Smooth muscle cell (in vitro differentiated cells): ENCODE measurements at regions not wholly inside any gene's neighbourhood (a gene's known extent, or its start where the extent isn't known, plus 50 kb on each side); places are given as distances from the start of the nearest gene placed in this dataset.
A peak's percentile ranks its signal among the peaks of the same experiment; 100 is the strongest.

Source experiments
- DNase-seq: peaks from one replicate; lab custom pipeline; 2025; ENCODE audit not compliant: unreplicated experiment; lab: John Stamatoyannopoulos, UW
- H2AFZ ChIP-seq: fragments of 200-600 bp; sonication (generic); 2 replicates; pipeline ENCODE4 v1.6.0; 2016; ENCODE audit warnings: antibody characterized with exemption, low read depth, mild to moderate bottlenecking
- H3F3A ChIP-seq: fragments of 200-600 bp; sonication (generic); 2 replicates; pipeline ENCODE4 v1.6.0; 2017; ENCODE audit warnings: antibody characterized with exemption, low read depth
- H3K27ac ChIP-seq: fragments of 200-600 bp; sonication (generic); 2 replicates; pipeline ENCODE4 v1.5.1; 2016; ENCODE audit warnings: low read depth, mild to moderate bottlenecking
- H3K27me3 ChIP-seq: fragments of 200-600 bp; sonication (generic); 2 replicates; pipeline ENCODE4 v1.6.1; 2016; ENCODE audit warnings: low read depth, mild to moderate bottlenecking
- H3K36me3 ChIP-seq: fragments of 200-600 bp; sonication (generic); 2 replicates; pipeline ENCODE4 v1.5.1; 2016; ENCODE audit warnings: low read depth
- H3K4me1 ChIP-seq: fragments of 200-600 bp; sonication (generic); 2 replicates; pipeline ENCODE4 v1.5.1; 2016; ENCODE audit warnings: low read depth
- H3K4me2 ChIP-seq: fragments of 200-600 bp; sonication (generic); 2 replicates; pipeline ENCODE4 v1.6.0; 2016; ENCODE audit warnings: mild to moderate bottlenecking
- H3K4me3 ChIP-seq: fragments of 200-600 bp; sonication (generic); 2 replicates; pipeline ENCODE4 v1.5.1; 2016; ENCODE audit warnings: mild to moderate bottlenecking
- H3K79me2 ChIP-seq: fragments of 200-600 bp; sonication (generic); 2 replicates; pipeline ENCODE4 v1.6.0; 2016; ENCODE audit warnings: low read depth, mild to moderate bottlenecking
- H3K9ac ChIP-seq: fragments of 200-600 bp; sonication (generic); 2 replicates; pipeline ENCODE4 v1.6.0; 2016; ENCODE audit warnings: low read depth
- H3K9me3 ChIP-seq: fragments of 200-600 bp; sonication (generic); replicated peaks from 2 replicates; pipeline ENCODE4 v1.5.1; 2016; ENCODE audit warnings: low read depth
- H4K20me1 ChIP-seq: fragments of 200-600 bp; sonication (generic); 2 replicates; pipeline ENCODE4 v1.6.0; 2016; ENCODE audit warnings: low read depth
- WGBS: methylation state at CpG from one replicate; pipeline ENCODE4 v1.1.7; 2016; ENCODE audit warnings: low lambda C conversion rate; 5-methylcytosine and 5-hydroxymethylcytosine counted together
- TF ChIP-seq, protein P1 (sequence below): fragments of 200-600 bp; sonication (generic); IDR thresholded peaks from 2 replicates; pipeline ENCODE4 v1.5.1; 2017; ENCODE audit warnings: borderline replicate concordance, mild to moderate bottlenecking, antibody characterized with exemption; ENCODE audit not compliant: insufficient read depth, poor library complexity, severe bottlenecking

DNA sequence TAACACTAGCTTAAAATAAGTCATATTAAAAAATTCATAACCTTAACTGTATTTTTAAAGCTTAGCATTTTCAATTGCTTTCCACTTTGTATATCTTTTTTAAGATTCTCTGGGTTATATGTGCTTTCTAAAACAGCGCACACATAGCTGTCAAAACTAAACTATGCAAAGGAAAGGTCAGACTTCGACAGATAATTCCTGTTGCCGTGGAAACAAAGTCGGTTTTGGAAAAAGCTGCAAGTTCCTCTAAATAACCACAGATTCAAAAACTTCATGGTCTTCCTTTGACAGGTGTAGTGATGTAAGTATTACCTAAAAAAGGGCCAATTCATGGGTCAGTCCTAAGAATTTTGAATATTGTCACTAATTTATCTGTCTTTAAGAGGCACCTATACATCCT lies 249.6 kb upstream of the TFPI start:
- no peak overlapping the region for H2AFZ ChIP-seq
- H3K36me3 ChIP-seq, result no peaks in the 10 kb centered on the region
- no peaks in the 10 kb centered on the region for H3K27me3 ChIP-seq
- 90% methylated on average over 4 of the region's 4 CpGs for WGBS
- no peak overlapping the region for H3K9ac ChIP-seq
- H3K4me2 ChIP-seq, result no peak overlapping the region
- H3F3A ChIP-seq, result no peaks in the 10 kb centered on the region
- no peaks in the 10 kb centered on the region for H3K9me3 ChIP-seq
- no peaks in the 10 kb centered on the region for H3K4me1 ChIP-seq
- no peak for DNase-seq
- H4K20me1 ChIP-seq, result no peaks in the 10 kb centered on the region
- no peak overlapping the region for H3K4me3 ChIP-seq
- H3K27ac ChIP-seq, result no peak overlapping the region
- TF ChIP-seq, protein P1, sequence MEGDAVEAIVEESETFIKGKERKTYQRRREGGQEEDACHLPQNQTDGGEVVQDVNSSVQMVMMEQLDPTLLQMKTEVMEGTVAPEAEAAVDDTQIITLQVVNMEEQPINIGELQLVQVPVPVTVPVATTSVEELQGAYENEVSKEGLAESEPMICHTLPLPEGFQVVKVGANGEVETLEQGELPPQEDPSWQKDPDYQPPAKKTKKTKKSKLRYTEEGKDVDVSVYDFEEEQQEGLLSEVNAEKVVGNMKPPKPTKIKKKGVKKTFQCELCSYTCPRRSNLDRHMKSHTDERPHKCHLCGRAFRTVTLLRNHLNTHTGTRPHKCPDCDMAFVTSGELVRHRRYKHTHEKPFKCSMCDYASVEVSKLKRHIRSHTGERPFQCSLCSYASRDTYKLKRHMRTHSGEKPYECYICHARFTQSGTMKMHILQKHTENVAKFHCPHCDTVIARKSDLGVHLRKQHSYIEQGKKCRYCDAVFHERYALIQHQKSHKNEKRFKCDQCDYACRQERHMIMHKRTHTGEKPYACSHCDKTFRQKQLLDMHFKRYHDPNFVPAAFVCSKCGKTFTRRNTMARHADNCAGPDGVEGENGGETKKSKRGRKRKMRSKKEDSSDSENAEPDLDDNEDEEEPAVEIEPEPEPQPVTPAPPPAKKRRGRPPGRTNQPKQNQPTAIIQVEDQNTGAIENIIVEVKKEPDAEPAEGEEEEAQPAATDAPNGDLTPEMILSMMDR, result no peak
- H3K79me2 ChIP-seq, result no peaks in the 10 kb centered on the region

DNA sequence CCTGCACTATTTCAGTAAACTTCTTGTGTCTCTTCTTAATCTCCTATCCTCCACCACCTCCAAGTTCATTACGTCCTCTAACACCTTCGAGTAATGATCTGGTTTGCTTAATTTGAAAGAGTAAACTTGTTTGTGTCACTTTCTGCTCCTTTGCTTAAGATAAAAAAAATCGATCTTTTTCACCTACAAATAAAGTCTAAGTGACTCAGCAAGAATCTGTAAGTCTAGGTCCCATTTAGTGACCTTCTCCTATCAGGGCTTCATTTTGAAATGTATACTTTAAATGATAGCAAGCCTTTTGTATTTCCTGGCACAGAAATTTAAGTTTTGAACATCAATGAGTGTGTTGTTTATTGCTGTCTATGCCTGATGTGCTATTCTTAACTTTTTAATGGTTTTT lies 260.9 kb upstream of the TFPI start:
- no peak overlapping the region for H3K4me2 ChIP-seq
- H3K27ac ChIP-seq, result no peak overlapping the region
- H3K9me3 ChIP-seq, result no peaks in the 10 kb centered on the region
- no peaks in the 10 kb centered on the region for H3K36me3 ChIP-seq
- peak overlapping the region; percentile 23 for H2AFZ ChIP-seq
- no peak overlapping the region for H3K9ac ChIP-seq
- H4K20me1 ChIP-seq, result no peaks in the 10 kb centered on the region
- 88% methylated on average over 3 of the region's 3 CpGs for WGBS
- no peaks in the 10 kb centered on the region for H3F3A ChIP-seq
- H3K79me2 ChIP-seq, result no peaks in the 10 kb centered on the region
- no peak for DNase-seq
- no peaks in the 10 kb centered on the region for H3K27me3 ChIP-seq
- H3K4me1 ChIP-seq, result no peaks in the 10 kb centered on the region
- TF ChIP-seq, protein P1, result no peak
- no peak overlapping the region for H3K4me3 ChIP-seq

DNA sequence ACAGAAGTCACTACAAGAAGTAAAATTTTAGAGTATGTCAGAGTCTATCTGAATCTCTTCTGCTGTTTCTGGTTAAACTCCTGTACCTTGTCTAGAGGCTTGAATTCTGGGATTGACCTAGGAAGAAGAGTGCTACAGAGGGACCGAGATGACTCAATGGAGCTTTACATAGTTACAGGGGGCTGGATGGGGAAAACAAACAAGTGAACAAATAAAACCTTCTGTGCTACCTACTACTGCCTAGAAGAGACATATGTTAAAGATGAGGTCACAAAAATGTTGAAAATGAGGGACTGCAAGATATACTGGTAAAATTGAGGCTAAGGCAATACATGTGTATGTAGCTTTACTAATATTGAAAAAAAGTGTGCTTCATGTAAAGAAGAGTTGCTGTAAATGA lies 265.4 kb upstream of the TFPI start:
- Histone ChIP-seq H3K27ac (no peak overlapping the region), H4K20me1 (no peaks in the 10 kb centered on the region), H3K4me2 (no peak overlapping the region), H3K36me3 (no peaks in the 10 kb centered on the region), H2AFZ (no peak overlapping the region), H3K9me3 (no peaks in the 10 kb centered on the region), H3K9ac (no peak overlapping the region), H3K4me3 (no peak overlapping the region), H3K79me2 (no peaks in the 10 kb centered on the region), H3K4me1 (no peaks in the 10 kb centered on the region), H3K27me3 (no peaks in the 10 kb centered on the region), H3F3A (no peaks in the 10 kb centered on the region)
- TF ChIP-seq, protein P1, result no peak
- DNase-seq, result no peak
- 81% methylated on average over 1 of the region's 1 CpG for WGBS

DNA sequence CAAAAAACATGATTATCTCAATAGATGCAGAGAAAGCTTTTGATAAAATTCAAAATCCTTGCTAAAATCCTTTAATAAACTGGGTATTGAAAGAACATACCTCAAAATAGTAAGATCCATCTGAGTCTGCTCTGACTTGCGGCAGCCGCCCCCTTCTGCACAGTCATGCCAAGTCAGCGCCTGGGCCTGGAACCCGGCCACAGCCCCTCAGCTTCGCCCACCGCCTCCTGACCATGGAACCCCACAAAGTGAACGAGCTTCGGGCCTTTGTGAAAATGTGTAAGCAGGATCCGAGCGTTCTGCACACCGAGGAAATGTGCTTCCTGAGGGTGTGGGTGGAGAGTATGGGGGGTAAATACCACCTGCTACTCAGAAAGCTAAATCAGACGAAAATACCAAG lies 270.9 kb upstream of the TFPI start:
- 96% methylated on average over 12 of the region's 12 CpGs for WGBS
- TF ChIP-seq, protein P1, result no peak

More for the DNA sequence above, 270.9 kb upstream of the TFPI start:
- H3K9ac ChIP-seq, result no peak overlapping the region
- no peak overlapping the region for H3K27ac ChIP-seq
- no peaks in the 10 kb centered on the region for H3K4me1 ChIP-seq
- H3K36me3 ChIP-seq, result no peaks in the 10 kb centered on the region
- H4K20me1 ChIP-seq, result no peaks in the 10 kb centered on the region
- H3K4me3 ChIP-seq, result no peak overlapping the region
- no peaks in the 10 kb centered on the region for H3K79me2 ChIP-seq
- DNase-seq, result no peak
- no peaks in the 10 kb centered on the region for H3K9me3 ChIP-seq
- H2AFZ ChIP-seq, result no peak overlapping the region
- H3F3A ChIP-seq, result no peaks in the 10 kb centered on the region
- no peak overlapping the region for H3K4me2 ChIP-seq
- no peaks in the 10 kb centered on the region for H3K27me3 ChIP-seq
